Stimulated activated CD8-positive, alpha-beta memory T cell treated with anti-CD3 and anti-CD28 coated beads, Interleukin-12 subunit alpha, Interleukin-12 subunit beta, amount 100 ng/mL, for 4 hours (primary cell): ENCODE measurements at regions not wholly inside any gene's neighbourhood (a gene's known extent, or its start where the extent isn't known, plus 50 kb on each side); places are given as distances from the start of the nearest gene placed in this dataset.

Experiments
- DNase-seq: peaks from one replicate; pipeline ENCODE4 v3.0.0-alpha.2; 2020; ENCODE audit warnings: low read depth

GRCh38 chr20:60695226-60696000 is 556.6 kb upstream of the CDH4 start:
- no peak for DNase-seq

GRCh38 chr20:60697252-60697651 is 554.8 kb upstream of the CDH4 start:
- DNase-seq: no peak

- DNase-seq: no peak
These were observed 551.3 kb upstream of the CDH4 start for GRCh38 chr20:60700728-60701127.

- DNase-seq: no peak
These were observed 547.9 kb upstream of the CDH4 start for GRCh38 chr20:60704147-60704546.

- no peak for DNase-seq
These were observed 538.7 kb upstream of the CDH4 start for GRCh38 chr20:60713396-60713795.

- DNase-seq: no peak
These were observed 536.9 kb upstream of the CDH4 start for GRCh38 chr20:60715172-60715571.

- DNase-seq: no peak
These were observed 533.1 kb upstream of the CDH4 start for GRCh38 chr20:60718743-60719480.

- no peak for DNase-seq
These were observed 526.7 kb upstream of the CDH4 start for GRCh38 chr20:60725311-60725906.

- no peak for DNase-seq
These were observed 524.6 kb upstream of the CDH4 start for GRCh38 chr20:60727425-60727824.

GRCh38 chr20:60728705-60729104 is 523.4 kb upstream of the CDH4 start:
- DNase-seq: no peak

- no peak for DNase-seq
These were observed 522.7 kb upstream of the CDH4 start for GRCh38 chr20:60729135-60729900.

GRCh38 chr20:60732322-60732721 is 519.7 kb upstream of the CDH4 start:
- DNase-seq: no peak

- DNase-seq: no peak
These were observed 504.0 kb upstream of the CDH4 start for GRCh38 chr20:60748086-60748485.

GRCh38 chr20:60749804-60750602 is 502.1 kb upstream of the CDH4 start:
- DNase-seq: no peak

GRCh38 chr20:60750909-60751308 is 501.2 kb upstream of the CDH4 start:
- DNase-seq: no peak

GRCh38 chr20:60751826-60752225 is 500.2 kb upstream of the CDH4 start:
- DNase-seq: no peak

GRCh38 chr20:60752741-60753420 is 499.2 kb upstream of the CDH4 start:
- no peak for DNase-seq

- DNase-seq: no peak
These were observed 497.2 kb upstream of the CDH4 start for GRCh38 chr20:60754856-60755255.

GRCh38 chr20:60759651-60760050 is 492.4 kb upstream of the CDH4 start:
- DNase-seq: no peak

- DNase-seq: no peak
These were observed 491.6 kb upstream of the CDH4 start for GRCh38 chr20:60760256-60761000.
